CD14-positive monocyte (primary cell): ENCODE measurements at regions not wholly inside any gene's neighbourhood (a gene's known extent, or its start where the extent isn't known, plus 50 kb on each side); places are given as distances from the start of the nearest gene placed in this dataset.
"Not testable (repeated sequence)": the region's sequence is repeated elsewhere in the genome, so short reads cannot be mapped to it uniquely, and the experiment has no call there.

Experiments used
- DNase-seq, 3 donors: peaks; one replicate each; pipeline ENCODE4 v3.0.0-alpha.2; 2011 to 2022
- H2AFZ ChIP-seq: 2 replicates; pipeline ENCODE4 v1.6.0; 2012; ENCODE audit warnings: mild to moderate bottlenecking, low read depth, low read length, inconsistent platforms; ENCODE audit not compliant: insufficient read depth, poor library complexity, severe bottlenecking
- H3K27ac ChIP-seq, 2 donors: 1 replicate in 1 of 2; 2 replicates in 1 of 2; pipeline ENCODE4 v1.5.1; 2012 to 2013; ENCODE audit warnings: low read length in 2 of 2, control low read depth in 1 of 2, inconsistent platforms in 1 of 2, low read depth in 1 of 2, mild to moderate bottlenecking in 1 of 2
- H3K27me3 ChIP-seq, 2 donors: one replicate each; pipeline versions ENCODE4 v1.6.0 to v1.6.1; 2011 to 2013; ENCODE audit warnings: low read length in 2 of 2; ENCODE audit not compliant: control insufficient read depth in 2 of 2, insufficient read depth in 2 of 2
- H3K36me3 ChIP-seq, 2 donors: replicated peaks in 1 of 2; 1 replicate in 1 of 2; 2 replicates in 1 of 2; pipeline versions ENCODE4 v1.5.1 to v1.6.1; 2012 to 2013; ENCODE audit warnings: low read length in 2 of 2, control low read depth in 1 of 2, inconsistent platforms in 1 of 2, mild to moderate bottlenecking in 1 of 2; ENCODE audit not compliant: insufficient read depth in 2 of 2, control insufficient read depth in 1 of 2
- H3K4me1 ChIP-seq, 2 donors: 1 replicate in 1 of 2; 2 replicates in 1 of 2; pipeline versions ENCODE4 v1.5.1 to v1.6.1; 2012 to 2013; ENCODE audit warnings: low read length in 2 of 2, control low read depth in 1 of 2, inconsistent platforms in 1 of 2, mild to moderate bottlenecking in 1 of 2, moderate library complexity in 1 of 2; ENCODE audit not compliant: insufficient read depth in 2 of 2, control insufficient read depth in 1 of 2
- H3K4me2 ChIP-seq: replicated peaks from 2 replicates; pipeline ENCODE3; 2012; ENCODE audit warnings: low read length, moderate library complexity, mild to moderate bottlenecking; ENCODE audit not compliant: poor library complexity, severe bottlenecking; ENCODE audit errors: extremely low read depth
- H3K4me3 ChIP-seq, 3 experiments: fragments of 200-600 bp in 1 of 3; sonication (generic) in 1 of 3; replicated peaks in 1 of 3; 1 replicate in 2 of 3; 2 replicates in 1 of 3; pipeline ENCODE4 v1.5.1; 2011 to 2013; ENCODE audit warnings: low read length in 3 of 3, mild to moderate bottlenecking in 3 of 3, control low read depth in 2 of 3, low read depth in 2 of 3, inconsistent platforms in 1 of 3, moderate library complexity in 1 of 3
- H3K79me2 ChIP-seq: 2 replicates; pipeline ENCODE4 v1.6.0; 2012; ENCODE audit warnings: mild to moderate bottlenecking, control low read depth, inconsistent platforms, low read length, moderate library complexity; ENCODE audit not compliant: insufficient read depth
- H3K9ac ChIP-seq: 2 replicates; pipeline ENCODE4 v1.6.0; 2017; ENCODE audit warnings: low read length, mild to moderate bottlenecking; ENCODE audit not compliant: insufficient read depth, poor library complexity, severe bottlenecking
- H3K9me3 ChIP-seq, 2 donors: replicated peaks in 1 of 2; 1 replicate in 1 of 2; 2 replicates in 1 of 2; pipeline versions ENCODE4 v1.5.1 to v1.6.1; 2012 to 2013; ENCODE audit warnings: low read length in 2 of 2, control low read depth in 1 of 2; ENCODE audit not compliant: control insufficient read depth in 1 of 2, insufficient read depth in 1 of 2
- H4K20me1 ChIP-seq: 2 replicates; pipeline ENCODE4 v1.6.0; 2012; ENCODE audit warnings: mild to moderate bottlenecking, low read length, control low read depth, moderate library complexity; ENCODE audit not compliant: insufficient read depth
- H3K27ac Mint-ChIP-seq, 7 donors: one replicate each; pipeline ENCODE4 v1.8.0; 2020; ENCODE audit warnings: mild to moderate bottlenecking in 7 of 7, mixed read lengths in 7 of 7, moderate library complexity in 6 of 7, inconsistent platforms in 2 of 7
- H3K27me3 Mint-ChIP-seq, 3 donors: one replicate each; pipeline ENCODE4 v1.8.0; 2021 to 2022; ENCODE audit warnings: low read depth in 3 of 3, mild to moderate bottlenecking in 3 of 3, mixed read lengths in 3 of 3, moderate library complexity in 3 of 3, inconsistent platforms in 1 of 3
- H3K36me3 Mint-ChIP-seq, 2 donors: one replicate each; pipeline ENCODE4 v1.8.0; 2020; ENCODE audit warnings: mixed read lengths in 2 of 2, inconsistent platforms in 1 of 2, mild to moderate bottlenecking in 1 of 2
- H3K4me1 Mint-ChIP-seq: one replicate; pipeline ENCODE4 v1.8.0; 2020; ENCODE audit warnings: mild to moderate bottlenecking, mixed read lengths
- H3K4me3 Mint-ChIP-seq, 2 donors: one replicate each; pipeline ENCODE4 v1.8.0; 2020; ENCODE audit warnings: mild to moderate bottlenecking in 2 of 2, mixed read lengths in 2 of 2, moderate library complexity in 1 of 2
- H3K9me3 Mint-ChIP-seq, 7 donors: one replicate each; pipeline ENCODE4 v1.8.0; 2020 to 2022; ENCODE audit warnings: mixed read lengths in 7 of 7, mild to moderate bottlenecking in 6 of 7, moderate library complexity in 6 of 7, inconsistent platforms in 2 of 7
- CTCF ChIP-seq: fragments of 200-600 bp; IDR thresholded peaks from one replicate; pipeline ENCODE4 v1.8.0; 2022; ENCODE audit warnings: antibody characterized with exemption, mild to moderate bottlenecking
- WGBS: methylation state at CpG from one replicate; pipeline ENCODE4 v1.1.5; 2013; ENCODE audit warnings: missing lambda C conversion rate; ENCODE audit not compliant: insufficient coverage; 5-methylcytosine and 5-hydroxymethylcytosine counted together
- intact Hi-C, 2 donors: fragments of 100-400 bp; cut with micrococcal nuclease; formaldehyde crosslinking; loops; one replicate each; pipeline versions ENCODE4 v1.15.0 to v1.15.1; 2023

GRCh38 chr6:75031102-75031501 lies 174.8 kb downstream of the COL12A1 start:
- DNase-seq, H3K4me2 ChIP-seq, H3K4me3 Mint-ChIP-seq, H3K9me3 Mint-ChIP-seq, H3K4me1 ChIP-seq, H3K36me3 Mint-ChIP-seq, H3K27ac ChIP-seq, H3K36me3 ChIP-seq, H3K4me3 ChIP-seq, H3K9me3 ChIP-seq, H3K27ac Mint-ChIP-seq, H3K79me2 ChIP-seq, H3K9ac ChIP-seq, H4K20me1 ChIP-seq, intact Hi-C loops, H3K27me3 ChIP-seq, H2AFZ ChIP-seq, H3K27me3 Mint-ChIP-seq, H3K4me1 Mint-ChIP-seq: not testable (repeated sequence)
- 87% methylated on average over 6 of the region's 6 CpGs for WGBS

- Mint-ChIP-seq H3K27me3 (peaks cover 0 to 5% (median 0%) of the 10 kb centered on the region in 3 donors), H3K4me3 (no peak overlapping the region), H3K36me3 (no peaks in the 10 kb centered on the region), H3K27ac (no peak overlapping the region), H3K9me3 (peaks cover 0 to 6% (median 1%) of the 10 kb centered on the region in 7 donors), H3K4me1 (no peaks in the 10 kb centered on the region)
- Histone ChIP-seq H3K27ac (no peak overlapping the region), H3K36me3 (no peaks in the 10 kb centered on the region), H2AFZ (no peak overlapping the region), H3K4me2 (no peak overlapping the region), H3K4me3 (no peak overlapping the region), H3K79me2 (no peaks in the 10 kb centered on the region), H3K9ac (no peak overlapping the region), H3K4me1 (no peaks in the 10 kb centered on the region), H3K9me3 (no peaks in the 10 kb centered on the region), H4K20me1 (no peaks in the 10 kb centered on the region), H3K27me3 (no peaks in the 10 kb centered on the region)
- no peak for TF ChIP-seq CTCF
- DNase-seq = no peak
- intact Hi-C loops = no loop called here
- no CpG with 5 or more reads among the region's 5 CpGs for WGBS
These were observed 176.5 kb downstream of the COL12A1 start for GRCh38 chr6:75029333-75029732.
